ENCODE measurements at regions not wholly inside any gene's neighbourhood (a gene's known extent, or its start where the extent isn't known, plus 50 kb on each side); places are given as distances from the start of the nearest gene placed in this dataset.

- TF ChIP-seq YY1 (IDR thresholded peaks at IDR 0.05; ENCODE audit: insufficient read depth, insufficient read length) (no peak), ZNF274 (IDR thresholded peaks at IDR 0.05; ENCODE audit: low read depth, low read length) (no peak)
Measured at GRCh38 chr1:212549503-212550017, 59.0 kb upstream of the ATF3 start.
